ENCODE measurements at regions not wholly inside any gene's neighbourhood (a gene's known extent, or its start where the extent isn't known, plus 50 kb on each side); places are given as distances from the start of the nearest gene placed in this dataset.
"Not testable (repeated sequence)": the region's sequence is repeated elsewhere in the genome, so short reads cannot be mapped to it uniquely, and the experiment has no call there.

DNA sequence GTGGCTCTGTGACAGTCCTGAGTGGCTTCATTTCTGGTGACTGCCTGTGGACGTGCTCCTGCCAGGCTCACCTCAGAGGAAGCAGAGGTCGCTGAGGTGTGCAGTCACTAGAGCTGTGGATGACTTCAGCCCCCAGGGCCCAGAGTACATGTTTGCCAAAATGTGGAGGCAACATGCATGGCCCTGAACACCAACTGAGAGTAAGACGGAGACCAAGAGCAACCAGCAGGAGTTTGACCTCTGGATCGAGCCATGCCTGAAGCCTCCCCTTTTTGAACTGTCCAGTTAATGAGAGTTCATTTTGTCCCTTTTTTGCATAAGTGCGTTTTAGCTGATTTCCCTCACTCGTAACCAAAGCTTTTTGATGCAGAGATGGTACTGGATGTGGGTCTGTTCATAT lies 184.9 kb downstream of the RTP5 start:
- DNase-seq: no peak

DNA sequence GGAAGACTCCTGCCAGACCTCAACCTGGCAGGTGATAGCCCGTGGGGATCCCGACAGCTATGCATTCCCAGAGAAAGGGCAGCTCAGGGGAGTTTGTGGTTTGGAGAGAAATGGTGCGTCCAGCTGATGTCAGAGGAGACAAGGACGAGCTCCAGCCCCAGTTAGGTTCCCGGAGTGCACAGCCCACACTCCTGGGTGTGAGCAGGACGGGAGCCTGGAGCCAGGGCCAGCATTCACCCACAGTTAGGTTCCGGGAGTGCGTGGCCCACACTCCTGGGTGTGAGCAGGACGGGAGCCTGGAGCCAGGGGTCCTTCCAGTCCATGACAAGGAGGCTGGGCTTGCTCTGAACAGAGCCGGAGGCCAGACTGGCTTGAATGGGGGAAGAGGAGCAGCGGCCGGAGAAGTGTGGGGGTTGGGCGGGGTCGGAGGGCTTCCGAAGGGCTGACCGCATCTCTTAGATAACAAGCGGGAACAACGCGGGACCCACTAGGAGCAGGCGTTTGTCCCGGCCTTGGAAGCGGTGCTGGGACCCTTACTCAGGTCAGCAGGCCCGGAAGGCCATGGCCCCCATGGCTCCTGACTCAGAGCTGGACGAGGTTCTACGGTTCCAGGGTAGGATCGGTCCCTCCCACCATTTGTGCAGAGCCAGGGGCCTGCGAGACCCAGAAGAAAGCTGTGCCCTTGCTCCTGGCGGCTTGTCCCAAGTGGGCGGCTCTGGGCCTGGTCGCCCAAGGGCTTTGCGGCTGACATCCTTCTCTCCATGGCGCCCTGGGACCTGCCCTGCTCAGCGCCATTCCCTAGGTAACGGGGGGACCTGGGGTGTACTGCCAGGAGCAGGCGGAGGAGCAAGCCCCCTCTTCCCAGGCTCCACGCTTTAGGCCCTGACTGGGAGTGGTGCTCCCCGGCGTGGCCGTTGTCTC lies 185.6 kb downstream of the RTP5 start:
- DNase-seq: no peak

DNA sequence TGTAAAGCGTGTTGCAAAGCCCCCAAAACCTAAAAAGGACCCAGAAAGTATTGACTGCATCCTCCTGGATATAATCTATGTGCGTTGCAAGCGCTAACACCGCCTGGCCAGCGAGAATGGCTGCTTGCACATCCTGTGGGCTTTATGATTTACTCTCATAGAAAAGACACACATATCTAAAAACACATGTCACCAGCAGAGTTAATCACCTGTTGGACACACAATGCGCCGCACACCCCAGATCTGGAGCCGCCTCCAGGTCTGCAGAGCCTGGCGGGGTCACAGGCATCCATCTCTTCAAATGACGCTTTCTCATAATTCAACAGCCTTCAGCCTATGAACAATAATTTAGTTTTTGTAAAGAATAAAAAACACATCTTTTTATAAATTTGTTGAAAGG lies 186.5 kb downstream of the RTP5 start:
- DNase-seq: no peak

DNA sequence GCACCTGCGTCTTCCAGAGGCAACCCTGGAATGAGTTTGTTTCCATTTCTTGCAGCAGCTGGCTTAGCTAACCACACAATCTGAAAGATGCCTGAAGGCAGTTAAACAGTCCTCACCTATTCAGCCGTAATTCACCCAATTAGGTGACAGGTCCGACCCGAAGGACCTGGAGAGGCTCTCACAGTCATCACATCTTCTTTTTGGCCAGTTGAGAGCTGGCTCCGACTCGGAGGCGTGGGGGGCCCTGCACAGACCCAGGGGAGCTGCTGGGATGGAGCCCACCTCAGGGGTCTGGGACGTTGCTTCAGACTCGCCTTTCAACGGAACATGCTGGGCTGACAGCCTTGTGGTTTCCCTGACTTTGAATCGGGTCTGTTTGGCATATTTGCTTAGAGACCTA lies 187.3 kb downstream of the RTP5 start:
- DNase-seq: no peak

DNA sequence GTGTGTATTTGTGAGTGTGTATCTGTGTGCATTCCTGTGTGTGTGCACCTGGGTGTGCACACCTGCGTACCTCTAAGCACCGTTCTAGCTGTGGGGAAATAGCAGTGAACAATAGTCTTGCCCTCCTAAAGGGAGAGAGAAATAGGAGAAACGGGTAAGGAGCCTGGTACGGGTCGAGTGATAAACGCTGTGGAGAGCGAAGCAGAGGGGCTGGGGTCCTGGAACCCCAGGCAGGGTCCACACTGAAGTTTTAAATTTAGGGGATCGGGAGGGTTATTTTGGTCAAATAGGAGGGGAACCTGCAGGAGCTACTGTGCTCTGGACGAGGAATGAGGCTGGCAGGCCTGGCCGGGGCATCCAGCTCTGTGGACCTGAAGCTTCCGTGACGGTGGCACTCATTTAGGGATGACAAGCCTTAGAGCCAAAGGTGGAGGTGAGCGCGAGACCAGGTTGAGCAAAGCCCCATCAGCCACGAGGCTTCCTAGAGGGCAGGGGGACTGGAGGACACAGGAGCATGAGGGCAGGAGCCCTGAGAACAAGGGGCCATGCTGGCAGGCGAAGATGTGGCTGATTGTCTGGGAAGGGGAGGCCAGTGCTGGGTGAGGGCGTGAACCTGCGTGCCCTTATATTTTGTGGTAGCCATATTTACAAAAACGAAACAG lies 188.0 kb downstream of the RTP5 start:
- no peak for DNase-seq

DNA sequence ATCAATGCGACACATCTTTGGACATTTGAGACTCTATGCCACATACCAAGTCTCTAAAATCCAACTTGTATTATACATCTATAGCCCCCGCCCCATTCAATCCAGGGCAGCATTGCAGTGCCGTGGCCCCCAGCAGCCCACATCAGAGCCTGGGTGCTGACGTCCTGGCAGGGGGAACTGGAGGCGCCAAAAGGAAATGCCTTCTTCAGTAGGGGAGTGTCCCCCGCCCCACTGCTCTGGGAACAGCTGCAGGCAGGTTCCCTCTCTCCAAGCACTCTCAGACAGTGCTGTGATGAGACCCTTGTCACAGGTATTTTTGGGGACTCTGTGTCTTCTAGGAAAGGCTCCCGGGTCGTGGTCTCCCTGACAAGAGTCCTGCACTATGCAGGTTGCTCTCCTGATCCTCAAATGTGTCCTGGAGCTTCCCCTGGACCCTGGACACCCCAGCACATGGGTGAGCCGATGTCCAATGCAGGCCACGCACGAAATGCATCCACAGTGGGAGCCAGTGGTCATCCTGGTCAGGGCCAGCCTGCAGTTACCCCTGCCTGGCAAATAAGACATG lies 188.7 kb downstream of the RTP5 start:
- no peak for DNase-seq

DNA sequence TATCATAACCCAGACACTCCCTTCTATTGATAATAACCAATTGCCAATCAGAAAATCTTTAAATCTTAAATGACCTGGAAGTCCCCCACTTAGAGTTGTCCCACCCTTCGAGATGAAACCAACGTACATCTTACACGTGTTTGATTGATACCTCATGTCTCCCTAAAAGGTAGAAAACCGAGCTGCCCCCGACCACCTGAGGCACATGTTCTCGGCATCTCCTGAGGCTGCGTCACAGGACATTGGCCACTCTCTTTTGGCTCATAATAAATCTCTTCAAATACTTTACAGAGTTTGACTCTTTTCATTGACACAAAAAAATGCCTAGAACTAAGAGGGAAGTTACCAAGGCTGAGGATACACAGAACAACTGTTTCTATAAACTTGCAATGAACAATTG lies 190.0 kb downstream of the RTP5 start:
- no peak for DNase-seq

DNA sequence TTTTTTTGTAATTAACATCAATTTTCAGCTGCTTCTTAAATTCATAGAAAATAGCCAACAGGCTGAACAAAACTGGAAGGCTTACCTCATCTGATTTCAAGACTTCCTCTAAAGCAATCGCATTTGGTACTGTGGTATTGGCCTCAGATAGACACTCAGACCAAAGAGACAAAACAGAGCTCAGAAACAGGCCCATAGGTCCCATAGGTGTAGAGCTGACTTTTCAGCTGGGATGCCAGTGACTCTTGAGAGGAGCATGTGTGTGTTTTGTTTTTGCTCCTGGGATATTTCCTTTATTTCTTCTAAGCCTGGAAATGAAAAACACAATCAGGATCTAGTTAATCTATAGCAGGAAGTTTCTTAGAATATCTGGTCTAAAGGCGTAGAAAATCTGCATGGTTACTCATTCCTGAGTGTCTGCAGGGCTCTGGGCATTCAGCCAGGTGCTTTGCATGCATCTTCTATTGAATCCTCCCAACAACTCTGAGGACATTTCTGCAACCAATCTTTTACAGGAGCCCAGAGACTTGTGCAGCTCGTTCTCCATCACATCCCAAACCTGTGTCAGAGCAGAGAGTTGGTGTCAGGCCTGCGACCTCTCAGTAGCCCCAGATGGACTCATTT lies 190.8 kb downstream of the RTP5 start:
- peak; percentile 8 for DNase-seq

DNA sequence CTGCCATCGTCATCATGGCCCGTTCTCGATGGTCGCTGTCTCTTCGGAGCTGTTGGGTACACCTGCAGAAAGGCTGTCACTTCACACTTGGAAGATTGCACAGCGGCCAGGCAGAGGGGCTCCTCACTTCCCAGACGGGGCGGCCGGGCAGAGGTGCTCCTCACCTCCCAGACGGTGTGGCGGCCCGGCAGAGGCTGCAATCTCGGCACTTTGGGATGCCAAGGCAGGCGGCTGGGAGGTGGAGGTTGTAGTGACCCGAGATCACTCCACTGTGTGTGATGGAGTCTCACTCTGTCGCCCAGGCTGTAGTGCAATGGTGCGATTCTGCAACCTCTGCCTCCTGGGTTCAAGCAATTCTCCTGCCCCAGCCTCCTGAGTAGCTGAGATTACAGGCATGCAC lies 192.4 kb downstream of the RTP5 start:
- not testable (repeated sequence) for DNase-seq

DNA sequence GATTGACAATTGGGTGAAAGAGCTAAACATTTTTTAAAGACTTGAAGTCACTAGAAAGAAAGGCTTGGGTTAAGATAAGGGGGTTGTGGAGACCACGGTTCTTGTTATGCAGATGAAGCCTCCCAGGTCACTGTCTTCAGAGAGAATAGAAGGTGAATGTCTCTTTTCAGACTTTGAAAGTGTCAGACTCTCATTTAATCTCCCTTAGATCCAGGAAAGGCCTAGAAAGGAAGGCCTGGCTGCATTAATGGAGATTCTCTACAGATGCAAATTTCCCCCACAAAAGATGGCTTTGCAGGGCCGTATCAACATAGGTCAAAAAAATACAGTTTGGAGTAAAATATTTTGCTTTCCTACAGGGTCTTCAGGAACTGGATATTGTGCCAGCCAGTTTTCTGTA lies 193.9 kb downstream of the RTP5 start:
- DNase-seq: no peak

DNA sequence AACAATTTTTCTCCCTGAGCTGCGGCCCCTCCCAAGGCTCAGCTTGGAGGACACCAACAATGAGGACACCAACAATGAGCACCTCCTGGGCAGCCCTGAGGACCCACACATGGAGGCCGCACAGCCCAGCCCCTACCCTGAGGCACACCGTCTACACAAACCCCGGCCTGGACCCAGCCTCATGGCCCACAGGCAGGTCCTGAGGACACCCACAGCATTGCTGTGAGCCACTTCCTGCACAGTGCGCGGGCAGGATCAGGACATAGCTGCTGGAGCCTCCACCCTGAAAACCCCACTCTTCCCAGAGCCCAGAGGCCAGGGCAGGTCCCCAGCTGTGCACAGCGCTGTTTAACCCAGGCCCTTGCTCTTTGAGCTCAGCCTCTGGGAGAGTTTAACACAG lies 194.3 kb downstream of the RTP5 start:
- no peak for DNase-seq

DNA sequence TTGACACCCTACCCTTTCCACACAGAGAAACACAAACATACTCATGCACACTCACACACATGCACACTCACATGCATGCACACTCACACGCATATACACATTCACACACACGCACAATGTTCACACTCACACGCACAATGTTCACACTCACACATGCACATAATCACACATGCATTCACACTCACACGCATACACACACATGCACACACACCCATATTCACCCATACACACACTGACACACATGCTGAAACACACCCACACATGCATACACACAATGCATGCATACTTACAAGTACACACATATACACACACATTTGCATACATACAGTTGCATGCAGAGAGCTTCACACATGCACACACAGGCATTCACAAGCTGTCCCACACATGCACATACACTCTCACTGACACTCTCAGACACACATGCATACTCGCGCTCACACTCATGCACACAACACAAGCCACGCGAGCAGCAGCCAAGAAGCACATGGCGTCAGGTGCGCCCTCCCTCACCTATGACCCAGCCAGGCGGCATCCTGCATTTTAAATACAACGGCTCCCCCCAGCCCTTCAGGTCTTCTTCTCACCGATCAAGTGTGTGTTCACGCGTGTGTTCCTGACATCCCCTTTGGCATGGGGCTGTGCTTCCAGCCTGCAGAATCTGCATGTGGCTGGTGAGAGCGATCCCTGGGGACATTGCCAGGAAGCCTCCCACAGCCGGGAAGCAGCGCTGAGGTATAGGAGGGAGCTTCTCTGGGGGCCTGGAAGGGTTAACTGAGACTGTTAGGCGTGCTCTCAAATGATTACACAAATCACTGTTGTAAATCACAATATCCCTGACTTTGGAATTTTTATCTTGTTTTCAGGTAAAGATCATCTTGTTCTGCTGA lies 195.1 kb downstream of the RTP5 start:
- no peak for DNase-seq

DNA sequence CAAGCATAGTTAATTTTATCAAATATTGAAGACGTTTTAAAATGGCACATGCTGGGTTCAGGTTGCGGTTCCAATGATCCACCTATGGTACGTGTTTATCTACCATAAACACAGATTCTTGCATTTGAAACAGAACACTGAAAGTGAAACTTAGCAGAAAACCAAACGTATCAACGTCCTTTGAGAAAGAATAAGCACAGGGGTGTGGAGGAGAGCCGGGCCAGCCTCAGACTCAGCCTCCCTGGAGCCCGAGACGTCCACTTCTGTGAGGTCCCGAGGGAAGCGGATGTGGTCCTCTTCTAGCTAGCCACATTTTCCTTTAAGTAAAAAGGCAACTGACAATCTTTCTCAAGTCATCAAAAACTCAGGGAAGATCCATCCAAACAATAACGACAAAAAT lies 195.9 kb downstream of the RTP5 start:
- DNase-seq: no peak

DNA sequence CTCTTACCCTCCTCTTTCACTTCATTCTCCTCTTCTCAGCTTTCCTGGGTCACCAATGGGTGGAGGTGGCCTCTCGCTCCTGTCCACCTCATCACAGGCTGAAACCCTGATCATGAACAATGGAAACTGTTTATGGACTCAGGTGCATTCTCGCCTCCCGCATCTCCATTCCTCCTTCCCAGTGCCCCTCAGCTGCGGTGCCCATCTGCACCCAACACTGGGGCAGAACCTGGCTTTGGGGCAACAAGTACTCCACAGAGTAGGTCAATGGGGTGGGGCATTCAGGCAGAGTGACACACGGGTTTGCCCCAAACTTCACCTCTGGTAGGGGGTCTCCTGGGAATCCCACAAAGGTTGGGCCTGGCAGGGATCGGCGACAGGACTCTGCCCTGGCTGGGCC lies 199.5 kb downstream of the RTP5 start:
- DNase-seq: no peak

DNA sequence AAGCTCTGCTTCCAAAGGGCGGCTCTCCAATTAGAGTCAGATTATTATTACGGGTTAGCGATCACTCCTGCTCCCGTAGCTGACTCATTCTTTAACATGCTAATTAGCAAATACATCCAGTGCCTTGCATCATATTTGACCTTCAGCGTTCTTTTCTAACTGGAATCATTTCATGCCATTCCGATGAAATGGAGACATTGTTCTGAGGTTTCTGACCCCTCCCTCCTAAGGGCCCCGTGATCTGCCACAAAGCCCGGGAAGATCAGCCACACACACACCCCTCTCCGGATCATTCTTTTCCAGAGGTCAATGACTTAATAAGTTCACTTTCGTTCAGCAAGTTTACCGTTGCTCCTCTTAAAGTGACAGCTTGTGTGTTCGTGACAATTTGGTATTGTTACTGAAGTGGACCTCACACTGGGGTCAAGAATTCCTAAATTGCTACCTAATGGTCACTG lies 200.4 kb downstream of the RTP5 start:
- DNase-seq: not testable (repeated sequence)

DNA sequence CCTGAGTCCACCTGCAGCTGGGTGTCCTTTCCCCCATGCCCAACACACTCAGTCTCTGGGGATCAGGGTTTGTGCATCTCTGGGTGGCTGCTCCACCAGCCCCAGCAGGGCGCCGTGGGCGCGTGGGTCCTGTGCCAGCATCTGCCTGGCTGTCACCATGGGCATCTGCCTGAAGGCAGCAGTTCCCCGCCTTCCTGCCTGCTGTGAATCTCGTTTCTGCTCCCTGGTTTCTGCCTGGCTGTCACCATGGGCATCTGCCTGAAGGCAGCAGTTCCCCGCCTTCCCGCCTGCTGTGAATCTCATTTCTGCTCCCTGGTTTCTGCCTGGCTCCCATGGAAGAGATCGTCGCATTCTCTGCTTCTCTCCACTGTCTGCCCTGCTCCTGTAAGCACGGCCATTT lies 201.2 kb downstream of the RTP5 start:
- not testable (repeated sequence) for DNase-seq

DNA sequence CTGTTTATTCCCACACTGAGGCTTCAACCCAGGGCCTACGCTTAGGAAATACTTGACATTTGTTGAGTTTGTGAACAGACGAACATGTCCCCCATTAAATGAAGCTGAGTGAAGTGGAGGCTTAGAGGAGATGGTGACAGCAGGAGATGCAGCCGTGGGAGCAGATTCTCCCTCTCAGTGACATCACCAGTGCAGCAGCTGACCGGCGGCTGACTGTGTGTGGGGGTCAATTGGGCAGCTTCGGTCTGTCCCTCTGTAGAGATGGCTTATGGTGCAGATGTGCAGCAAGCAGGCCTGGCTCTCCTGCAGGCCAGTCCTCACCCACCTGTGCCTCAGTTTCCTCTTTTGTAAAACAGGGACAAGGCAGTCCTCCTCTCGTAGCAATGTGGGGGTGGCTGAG lies 201.8 kb downstream of the RTP5 start:
- DNase-seq: not testable (repeated sequence)

DNA sequence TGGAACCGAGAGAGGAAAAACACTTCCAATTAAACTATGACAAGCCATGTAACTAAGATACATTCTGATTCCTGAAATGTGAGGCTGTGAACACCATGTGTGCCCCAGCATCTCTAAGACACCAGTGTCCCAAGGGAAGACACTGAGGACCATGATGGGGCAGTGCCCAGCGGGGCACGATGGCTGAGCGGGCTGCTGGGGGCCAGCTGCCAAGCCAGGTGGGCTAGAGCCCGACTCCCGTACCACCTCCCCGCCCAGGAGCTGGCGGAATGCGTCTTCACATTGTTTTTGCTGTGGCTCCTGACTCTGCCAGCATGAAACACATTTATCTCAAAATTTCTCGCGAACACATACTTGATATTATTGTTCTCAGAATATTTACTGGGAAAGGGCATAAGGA lies 202.4 kb downstream of the RTP5 start:
- not testable (repeated sequence) for DNase-seq

DNA sequence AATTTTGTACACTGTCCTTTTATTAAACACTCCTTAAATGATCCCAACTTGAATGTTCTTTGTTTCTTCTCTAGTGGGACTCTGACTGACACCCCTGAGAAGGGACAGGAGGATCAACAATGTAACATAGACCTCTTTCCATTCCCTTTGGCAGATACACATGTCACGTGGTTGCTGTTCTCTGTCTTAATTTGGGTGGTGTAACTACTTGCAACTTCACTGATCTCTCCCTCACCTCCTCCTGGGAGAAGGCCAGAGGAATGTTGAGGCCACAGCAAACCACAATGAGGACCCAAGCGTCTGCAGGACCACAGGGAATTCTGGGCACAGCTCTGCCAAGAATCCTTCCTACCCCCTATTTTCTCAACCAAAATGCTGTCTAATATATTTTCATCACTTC lies 205.6 kb downstream of the RTP5 start:
- DNase-seq: no peak

DNA sequence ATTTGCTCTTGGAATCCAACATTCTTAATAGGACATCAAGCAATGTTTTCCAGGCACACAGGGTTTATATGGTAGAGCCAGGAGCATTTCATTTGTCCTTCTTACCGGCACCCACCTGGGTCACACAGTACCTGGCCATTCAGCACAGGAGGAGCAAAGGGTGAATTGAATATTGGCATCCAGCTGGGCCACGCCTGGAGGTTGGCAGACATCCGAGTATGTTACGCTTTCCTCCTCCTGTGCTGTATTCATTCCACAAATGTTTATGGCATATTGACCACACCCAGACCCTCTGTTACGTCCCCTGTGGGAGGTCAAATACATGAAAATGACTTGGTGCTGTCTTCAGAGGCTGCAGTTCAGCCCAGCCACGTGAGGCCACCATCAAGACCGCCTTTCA lies 206.2 kb downstream of the RTP5 start:
- no peak for DNase-seq

DNA sequence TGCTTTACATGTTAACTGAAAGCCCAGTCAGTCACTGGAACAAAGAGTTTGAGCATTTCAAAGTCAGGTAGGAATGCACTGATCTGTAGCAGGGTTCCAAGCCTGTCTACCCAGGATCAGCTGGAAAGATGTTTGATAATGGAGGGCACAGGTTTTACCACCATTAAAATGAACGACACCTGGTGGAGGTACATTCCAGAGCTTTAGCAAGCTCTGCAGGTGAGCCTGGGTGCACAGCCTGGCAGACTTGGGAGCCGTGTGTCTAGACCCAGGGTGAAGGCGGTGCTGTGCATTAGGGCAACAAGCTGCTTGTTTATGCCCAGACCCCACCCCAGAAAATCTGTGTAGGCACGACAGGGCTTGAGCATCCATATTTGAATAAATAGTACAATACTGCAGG lies 206.7 kb downstream of the RTP5 start:
- not testable (repeated sequence) for DNase-seq

DNA sequence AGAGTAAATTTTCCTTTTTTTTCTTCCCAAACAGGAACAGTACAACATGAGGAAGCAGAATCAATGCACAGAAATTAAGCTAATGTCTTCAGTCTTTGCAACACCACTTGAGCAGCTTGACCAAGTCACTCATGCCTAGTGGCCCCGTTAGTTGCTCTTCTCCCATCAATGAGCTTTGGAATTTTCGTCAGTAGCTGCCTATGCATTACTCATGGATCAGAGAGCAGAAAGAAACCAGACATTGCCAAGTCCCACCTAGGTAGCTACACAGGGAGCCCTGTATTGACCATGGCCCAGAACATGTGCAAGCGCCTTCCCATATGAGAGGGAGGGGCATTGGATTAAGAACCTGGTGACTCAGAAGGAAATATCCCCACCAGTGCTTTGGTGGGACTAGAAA lies 208.9 kb downstream of the RTP5 start:
- not testable (repeated sequence) for DNase-seq

All from hindlimb muscle (tissue), 1 donor.